ENCODE measurements at regions not wholly inside any gene's neighbourhood (a gene's known extent, or its start where the extent isn't known, plus 50 kb on each side); places are given as distances from the start of the nearest gene placed in this dataset.

- DNase-seq: no peak
- Histone ChIP-seq H3K4me1 (ENCODE audit: low read length) (no peaks in the 10 kb centered on the region), H4K20me1 (ENCODE audit: insufficient read depth, low read length) (no peaks in the 10 kb centered on the region), H3K36me3 (replicated peaks; ENCODE audit: insufficient read depth, low read length) (no peaks in the 10 kb centered on the region), H3K9me3 (replicated peaks; ENCODE audit: insufficient read depth, low read length) (no peaks in the 10 kb centered on the region), H3K9me2 (replicated peaks; ENCODE audit: insufficient read depth, low read length) (no peaks in the 10 kb centered on the region), H3K79me2 (ENCODE audit: low read length) (no peaks in the 10 kb centered on the region), H3K4me3 (ENCODE audit: low read length) (no peak overlapping the region), H3F3A (ENCODE audit: insufficient read depth, low read length) (no peaks in the 10 kb centered on the region), H3K9ac (ENCODE audit: low read length) (no peak overlapping the region), H2AFZ (ENCODE audit: low read length) (no peak overlapping the region), H3K4me2 (ENCODE audit: low read depth, low read length) (no peak overlapping the region), H3K27ac (ENCODE audit: low read length) (no peak overlapping the region), H3K27me3 (replicated peaks; ENCODE audit: insufficient read depth, low read length) (no peaks in the 10 kb centered on the region)
- TF ChIP-seq EZH2phosphoT487 (IDR thresholded peaks at IDR 0.05; ENCODE audit: low read length): no peak
- TF ChIP-seq EZH2 (optimal IDR thresholded peaks at IDR 0.05; ENCODE audit: low read depth, low read length): no peak
- no peak for TF ChIP-seq CTCF (IDR thresholded peaks at IDR 0.05; ENCODE audit: low read length)
These were observed 297.1 kb upstream of the RARB start for GRCh38 chr3:25130724-25131520.

- Histone ChIP-seq H3K79me2 (ENCODE audit: low read length) (no peaks in the 10 kb centered on the region), H2AFZ (ENCODE audit: low read length) (no peak overlapping the region), H3K27me3 (replicated peaks; ENCODE audit: insufficient read depth, low read length) (no peaks in the 10 kb centered on the region), H3K9ac (ENCODE audit: low read length) (no peak overlapping the region), H3K4me1 (ENCODE audit: low read length) (no peaks in the 10 kb centered on the region), H3K36me3 (replicated peaks; ENCODE audit: insufficient read depth, low read length) (no peaks in the 10 kb centered on the region), H3K4me3 (ENCODE audit: low read length) (no peak overlapping the region), H3K27ac (ENCODE audit: low read length) (no peak overlapping the region), H3F3A (ENCODE audit: insufficient read depth, low read length) (no peaks in the 10 kb centered on the region), H4K20me1 (ENCODE audit: insufficient read depth, low read length) (no peaks in the 10 kb centered on the region), H3K9me3 (replicated peaks; ENCODE audit: insufficient read depth, low read length) (no peaks in the 10 kb centered on the region), H3K9me2 (replicated peaks; ENCODE audit: insufficient read depth, low read length) (no peaks in the 10 kb centered on the region), H3K4me2 (ENCODE audit: low read depth, low read length) (no peak overlapping the region)
- no peak for TF ChIP-seq EZH2 (optimal IDR thresholded peaks at IDR 0.05; ENCODE audit: low read depth, low read length)
- TF ChIP-seq CTCF (IDR thresholded peaks at IDR 0.05; ENCODE audit: low read length): no peak
- TF ChIP-seq EZH2phosphoT487 (IDR thresholded peaks at IDR 0.05; ENCODE audit: low read length): no peak
- no peak for DNase-seq
These were observed 294.5 kb upstream of the RARB start for GRCh38 chr3:25133588-25133987.

GRCh38 chr3:25137606-25138005 is 290.5 kb upstream of the RARB start:
- H4K20me1 ChIP-seq (ENCODE audit: insufficient read depth, low read length): no peaks in the 10 kb centered on the region
- DNase-seq: no peak
- no peaks in the 10 kb centered on the region for H3K27me3 ChIP-seq (replicated peaks; ENCODE audit: insufficient read depth, low read length)
- no peak overlapping the region for H3K27ac ChIP-seq (ENCODE audit: low read length)
- no peaks in the 10 kb centered on the region for H3K9me2 ChIP-seq (replicated peaks; ENCODE audit: insufficient read depth, low read length)
- no peaks in the 10 kb centered on the region for H3K9me3 ChIP-seq (replicated peaks; ENCODE audit: insufficient read depth, low read length)
- H3K9ac ChIP-seq (ENCODE audit: low read length): no peak overlapping the region
- TF ChIP-seq CTCF (IDR thresholded peaks at IDR 0.05; ENCODE audit: low read length) (no peak), EZH2phosphoT487 (IDR thresholded peaks at IDR 0.05; ENCODE audit: low read length) (no peak), EZH2 (optimal IDR thresholded peaks at IDR 0.05; ENCODE audit: low read depth, low read length) (no peak)
- H3K4me3 ChIP-seq (ENCODE audit: low read length): no peak overlapping the region
- no peaks in the 10 kb centered on the region for H3F3A ChIP-seq (ENCODE audit: insufficient read depth, low read length)
- H2AFZ ChIP-seq (ENCODE audit: low read length): no peak overlapping the region
- no peaks in the 10 kb centered on the region for H3K4me1 ChIP-seq (ENCODE audit: low read length)
- no peak overlapping the region for H3K4me2 ChIP-seq (ENCODE audit: low read depth, low read length)
- no peaks in the 10 kb centered on the region for H3K79me2 ChIP-seq (ENCODE audit: low read length)
- no peaks in the 10 kb centered on the region for H3K36me3 ChIP-seq (replicated peaks; ENCODE audit: insufficient read depth, low read length)
